ENCODE measurements at regions not wholly inside any gene's neighbourhood (a gene's known extent, or its start where the extent isn't known, plus 50 kb on each side); places are given as distances from the start of the nearest gene placed in this dataset.
"Not testable (repeated sequence)": the region's sequence is repeated elsewhere in the genome, so short reads cannot be mapped to it uniquely, and the experiment has no call there.

DNA sequence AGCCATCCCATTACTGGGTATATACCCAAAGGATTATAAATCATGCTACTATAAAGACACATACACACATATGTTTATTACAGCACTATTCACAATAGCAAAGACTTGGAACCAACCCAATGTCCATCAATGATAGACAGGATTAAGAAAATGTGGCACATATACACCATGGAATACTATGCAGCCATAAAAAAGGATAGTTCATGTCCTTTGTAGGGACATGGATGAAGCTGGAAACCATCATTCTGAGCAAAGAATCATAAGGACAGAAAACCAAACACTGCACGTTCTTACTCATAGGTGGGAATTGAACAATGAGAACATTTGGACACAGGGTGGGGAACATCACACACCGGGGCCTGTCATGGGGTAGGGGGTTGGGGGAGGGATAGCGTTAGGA is 60.3 kb upstream of the NMU start:
- not testable (repeated sequence) for DNase-seq

DNA sequence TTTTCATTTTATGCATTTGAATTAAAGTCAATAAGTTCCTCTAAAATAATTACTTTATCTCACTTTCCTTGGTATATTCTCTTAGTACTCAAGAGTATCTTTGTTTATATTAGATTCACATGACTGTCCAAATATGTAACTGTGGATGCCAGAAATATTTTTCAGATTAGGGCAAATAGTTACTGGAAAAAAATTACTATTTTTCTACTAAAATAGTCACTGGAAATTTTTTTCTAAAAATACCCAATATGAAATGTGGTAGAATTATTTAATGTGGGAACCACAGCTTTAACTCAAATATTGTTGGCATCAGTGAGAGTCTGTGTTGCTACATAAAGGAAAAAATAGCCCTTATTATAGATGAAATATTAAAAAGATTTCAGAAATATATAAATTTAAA is 70.4 kb upstream of the NMU start:
- no peak for DNase-seq

- no peak for DNase-seq
Measured at GRCh38 chr4:55707507-55707906, 71.4 kb upstream of the NMU start.

- DNase-seq: not testable (repeated sequence)
Measured at GRCh38 chr4:55707991-55708390, 71.9 kb upstream of the NMU start.

DNA sequence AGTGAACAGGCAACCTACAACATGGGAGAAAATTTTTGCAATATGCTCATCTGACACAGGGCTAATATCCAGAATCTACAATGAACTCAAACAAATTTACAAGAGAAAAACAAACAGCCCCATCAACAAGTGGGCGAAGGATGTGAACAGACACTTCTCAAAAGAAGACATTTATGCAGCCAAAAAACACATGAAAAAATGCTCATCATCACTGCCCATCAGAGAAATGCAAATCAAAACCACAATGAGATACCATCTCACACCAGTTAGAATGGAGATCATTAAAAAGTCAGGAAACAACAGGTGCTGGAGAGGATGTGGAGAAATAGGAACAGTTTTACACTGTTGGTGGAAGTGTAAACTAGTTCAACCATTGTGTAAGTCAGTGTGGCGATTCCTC is 76.7 kb upstream of the NMU start:
- not testable (repeated sequence) for DNase-seq

DNA sequence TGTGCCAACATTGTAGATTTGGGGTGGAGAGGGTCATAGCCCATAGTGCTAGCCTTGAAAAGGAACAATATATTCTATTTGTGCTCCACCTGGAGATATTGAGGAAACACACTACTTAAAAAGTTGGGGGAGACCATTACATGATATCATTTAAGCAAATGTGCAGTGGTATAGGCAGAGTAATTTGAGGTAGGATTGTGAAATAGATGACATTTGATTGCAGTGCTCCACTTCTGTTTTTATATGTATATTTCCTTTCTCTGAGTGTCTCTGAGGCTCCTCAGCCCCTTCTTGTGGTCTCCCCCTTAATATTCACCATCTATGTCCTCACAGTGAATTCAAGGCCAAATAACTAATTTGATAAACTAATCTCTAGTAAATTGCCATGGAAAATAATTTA is 85.6 kb upstream of the NMU start:
- no peak for DNase-seq

GRCh38 chr4:55722132-55722531 is 86.0 kb upstream of the NMU start:
- DNase-seq: no peak

DNA sequence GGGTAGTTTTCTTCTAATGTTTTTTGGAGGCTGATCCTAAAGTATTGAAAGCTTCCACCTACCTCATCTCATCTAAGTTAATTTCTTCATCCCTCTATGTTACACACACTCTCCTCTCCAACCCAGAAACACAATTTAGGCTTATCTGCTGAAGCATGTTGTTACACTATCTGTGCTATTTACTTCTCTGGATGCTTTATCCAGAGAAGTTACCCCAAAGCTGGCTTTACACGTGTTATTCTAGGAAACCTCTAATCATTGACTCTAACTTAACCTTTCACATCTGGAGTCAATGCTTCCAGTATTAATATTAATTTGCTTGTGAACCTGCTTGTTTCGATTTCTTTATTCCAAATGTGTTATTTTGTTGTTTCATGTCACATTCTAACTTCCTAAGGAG is 87.3 kb upstream of the NMU start:
- no peak for DNase-seq

DNA sequence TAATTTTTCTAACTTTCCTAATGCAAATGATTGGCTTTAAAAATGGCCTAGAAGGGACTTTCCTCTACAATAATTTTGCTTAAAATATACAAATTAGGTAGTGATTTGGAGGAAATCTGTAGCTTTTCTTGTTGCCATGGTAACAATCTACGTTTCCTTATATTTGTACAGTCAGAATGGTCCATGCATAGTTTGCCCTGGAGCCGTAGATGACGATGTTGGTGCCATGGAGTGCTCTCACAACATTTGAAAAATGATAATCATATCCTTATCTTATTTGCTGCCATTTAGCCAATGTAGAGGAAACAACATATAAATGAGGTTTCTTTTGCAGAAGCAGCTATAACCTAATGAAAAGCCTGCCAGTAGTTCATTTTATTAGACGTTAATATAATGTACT is 89.0 kb upstream of the NMU start:
- no peak for DNase-seq

DNA sequence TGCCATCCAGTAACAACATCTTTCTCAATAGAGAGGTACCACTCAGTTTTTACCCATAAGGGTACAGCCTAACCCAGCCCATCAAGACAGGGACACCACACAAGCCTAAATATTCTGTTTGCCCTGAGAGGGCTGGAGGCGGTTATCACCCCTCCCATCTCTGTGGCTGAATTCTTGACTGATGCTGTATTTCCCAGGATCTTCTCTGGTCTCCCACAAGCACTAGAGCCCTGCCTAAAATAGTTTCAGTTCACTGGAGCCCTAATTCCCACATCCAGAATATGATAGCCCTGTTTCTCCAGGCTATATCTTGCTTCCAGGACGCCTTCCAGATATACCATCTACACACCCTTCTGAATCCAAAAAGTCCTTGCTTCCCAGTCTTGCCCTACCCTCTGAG is 91.6 kb upstream of the NMU start:
- DNase-seq: no peak

- no peak for DNase-seq
Measured at GRCh38 chr4:55729351-55730279, 90.0 kb upstream of the EXOC1L start.

DNA sequence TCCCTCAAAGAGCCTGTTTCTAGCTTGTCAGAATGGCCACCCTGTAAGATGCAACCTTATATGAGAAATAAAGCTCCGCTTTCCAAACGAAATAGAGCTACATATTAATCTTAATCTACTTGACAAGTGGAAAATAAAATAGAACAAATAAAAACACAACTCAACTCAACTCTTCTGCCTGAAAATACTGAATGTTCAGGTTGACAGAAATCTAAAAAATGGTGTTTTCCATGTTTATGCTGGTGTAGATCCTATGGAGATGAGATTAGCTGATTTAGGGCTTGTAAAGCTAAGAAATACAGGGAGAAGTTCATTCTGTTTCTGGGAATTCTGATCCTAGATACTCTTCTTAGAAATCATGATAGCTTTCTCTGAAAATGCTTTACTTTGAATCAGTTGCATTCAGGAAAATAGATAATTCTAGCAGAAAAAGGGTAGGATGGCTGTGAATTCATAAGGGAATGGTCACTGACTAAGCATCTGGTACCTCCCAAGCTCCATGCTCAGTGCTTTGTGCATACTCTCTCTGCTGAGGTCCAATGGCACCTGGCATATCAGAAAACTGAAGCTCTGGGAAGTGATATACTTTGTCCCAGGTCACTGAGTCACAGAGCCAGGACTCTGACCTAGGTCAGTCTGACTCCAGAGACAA is 89.2 kb upstream of the EXOC1L start:
- no peak for DNase-seq

- DNase-seq: no peak
Measured at GRCh38 chr4:55731959-55732358, 87.6 kb upstream of the EXOC1L start.

- DNase-seq: no peak
Measured at GRCh38 chr4:55732864-55733263, 86.7 kb upstream of the EXOC1L start.

- no peak for DNase-seq
Measured at GRCh38 chr4:55733932-55734331, 85.7 kb upstream of the EXOC1L start.

GRCh38 chr4:55736605-55737183 is 82.9 kb upstream of the EXOC1L start:
- no peak for DNase-seq

DNA sequence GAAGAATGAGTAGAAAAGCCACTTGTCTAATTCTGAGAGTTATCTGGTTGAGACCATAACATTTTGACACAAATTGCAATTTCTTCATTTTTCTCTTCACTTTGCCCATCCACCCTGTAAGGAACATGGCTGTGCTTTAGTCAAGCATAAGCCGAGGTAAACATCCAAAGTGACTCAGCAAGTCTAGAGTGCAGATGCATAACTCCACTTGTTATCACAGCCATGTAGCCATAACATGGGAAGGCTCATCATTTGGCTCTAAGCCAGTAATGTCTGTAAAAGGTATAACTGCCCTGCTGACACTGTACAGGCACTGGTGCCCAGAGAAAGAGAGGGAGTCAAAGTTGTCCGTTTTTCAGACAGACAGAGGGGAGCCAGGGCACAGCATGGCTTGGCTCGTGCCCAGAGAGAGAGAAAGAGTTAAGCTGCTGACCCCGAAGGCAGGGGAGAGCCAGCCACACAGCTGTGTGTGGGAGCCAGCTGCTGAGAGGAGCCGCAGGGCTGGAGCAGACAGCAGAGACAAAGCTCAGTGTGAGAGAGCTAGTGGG is 76.9 kb upstream of the EXOC1L start:
- DNase-seq: no peak

GRCh38 chr4:55744369-55744768 is 75.2 kb upstream of the EXOC1L start:
- DNase-seq: no peak

GRCh38 chr4:55745014-55745413 is 74.6 kb upstream of the EXOC1L start:
- DNase-seq: no peak

DNA sequence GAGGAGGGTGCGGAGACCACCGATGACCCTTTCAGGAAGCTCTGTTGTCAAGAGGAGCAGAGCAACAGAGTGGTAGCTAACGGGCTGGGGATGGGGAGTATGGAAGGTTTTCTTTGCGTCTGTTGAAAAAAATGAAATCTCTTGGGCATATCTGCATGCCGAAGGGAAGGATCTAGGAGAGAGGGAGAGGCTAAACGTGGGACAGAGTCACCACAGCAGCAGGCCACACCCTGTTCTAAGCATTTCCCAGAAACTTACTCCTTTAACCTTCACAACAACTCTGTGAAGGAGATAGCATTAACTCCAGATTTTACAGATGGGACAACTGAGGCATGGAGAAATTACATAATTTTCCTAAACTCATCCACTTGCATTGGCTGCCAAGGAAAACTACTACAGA is 71.8 kb upstream of the EXOC1L start:
- DNase-seq: no peak

DNA sequence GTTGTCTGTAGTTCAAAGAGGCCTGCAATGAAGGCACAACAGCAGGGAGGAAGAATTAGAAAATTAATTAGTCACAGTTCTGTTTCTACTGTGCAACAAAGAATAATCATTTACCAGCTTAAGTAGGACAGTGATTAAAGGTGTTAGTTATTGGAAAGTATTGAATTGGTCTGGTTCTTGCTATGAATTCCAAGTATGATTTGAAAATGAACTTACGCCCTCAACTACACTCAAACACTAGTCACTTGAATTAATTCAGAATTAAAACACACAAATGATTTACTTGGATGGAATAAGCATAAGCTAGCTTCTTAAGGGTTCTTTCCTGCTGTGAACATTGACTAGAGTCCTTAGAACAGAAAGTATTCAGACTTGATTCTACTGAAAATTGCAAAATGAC is 69.9 kb upstream of the EXOC1L start:
- no peak for DNase-seq

GRCh38 chr4:55752810-55753209 is 66.8 kb upstream of the EXOC1L start:
- no peak for DNase-seq

DNA sequence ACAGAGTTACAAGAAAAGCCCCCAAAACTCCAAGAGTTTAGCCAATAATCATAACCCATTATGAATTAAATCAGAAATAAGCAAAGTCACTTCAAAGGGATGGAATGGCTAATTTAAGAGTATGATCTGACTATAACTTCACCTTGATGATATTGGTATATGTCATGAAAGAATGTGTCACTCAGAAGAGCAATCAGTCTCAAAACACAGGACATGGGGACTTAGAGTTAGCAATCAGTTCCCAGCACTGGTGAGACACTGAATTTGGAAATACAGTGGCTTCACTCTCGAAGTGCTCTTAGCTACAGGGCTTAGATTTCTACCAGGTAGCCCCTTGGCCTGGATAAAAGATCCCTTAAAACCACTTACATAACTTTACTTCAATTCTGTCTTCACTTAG is 65.7 kb upstream of the EXOC1L start:
- DNase-seq: no peak

Measured in NCI-H1436 treated with DMSO at 0.1 percent for 48 hours (cell line).